Activated naive CD8-positive, alpha-beta T cell treated with anti-CD3 and anti-CD28 coated beads, Interleukin-2, amount 50 U/mL, for 24 hours (primary cell): ENCODE measurements at regions not wholly inside any gene's neighbourhood (a gene's known extent, or its start where the extent isn't known, plus 50 kb on each side); places are given as distances from the start of the nearest gene placed in this dataset.
"Not testable (repeated sequence)": the region's sequence is repeated elsewhere in the genome, so short reads cannot be mapped to it uniquely, and the experiment has no call there.

ENCODE experiments used
- ATAC-seq: fragments of 150-1000 bp; cut with Tn5 transposase; one replicate; pipeline ENCODE4 v1.10.0; 2021
- DNase-seq: peaks from one replicate; pipeline ENCODE4 v3.0.0; 2021
- H3K27ac Mint-ChIP-seq: one replicate; pipeline ENCODE4 v1.8.0; 2021; ENCODE audit warnings: mild to moderate bottlenecking, mixed read lengths
- H3K27me3 Mint-ChIP-seq: one replicate; pipeline ENCODE4 v1.8.0; 2021; ENCODE audit warnings: mixed read lengths
- H3K36me3 Mint-ChIP-seq: one replicate; pipeline ENCODE4 v1.8.0; 2021; ENCODE audit warnings: low read depth, mixed read lengths
- H3K4me1 Mint-ChIP-seq: one replicate; pipeline ENCODE4 v1.8.0; 2021; ENCODE audit warnings: mixed read lengths
- H3K4me3 Mint-ChIP-seq: one replicate; pipeline ENCODE4 v1.8.0; 2021; ENCODE audit warnings: mild to moderate bottlenecking, moderate library complexity, mixed read lengths
- H3K9me3 Mint-ChIP-seq: one replicate; pipeline ENCODE4 v1.8.0; 2021; ENCODE audit warnings: mixed read lengths

GRCh38 chrX:9357518-9358114, 107.2 kb upstream of the TBL1X start:
- no peaks in the 10 kb centered on the region for H3K36me3 Mint-ChIP-seq
- no peak overlapping the region for H3K4me3 Mint-ChIP-seq
- H3K9me3 Mint-ChIP-seq, result peaks cover 6% of the 10 kb centered on the region
- DNase-seq (no peak), ATAC-seq (no peak)
- peaks cover 2% of the 10 kb centered on the region for H3K27me3 Mint-ChIP-seq
- no peak overlapping the region for H3K27ac Mint-ChIP-seq
- peaks cover 21% of the 10 kb centered on the region for H3K4me1 Mint-ChIP-seq

GRCh38 chrX:9362363-9362928, 102.4 kb upstream of the TBL1X start:
- ATAC-seq (no peak), DNase-seq (no peak)
- Mint-ChIP-seq H3K9me3 (no peaks in the 10 kb centered on the region), H3K27me3 (no peaks in the 10 kb centered on the region), H3K36me3 (no peaks in the 10 kb centered on the region), H3K4me1 (no peaks in the 10 kb centered on the region), H3K4me3 (no peak overlapping the region), H3K27ac (no peak overlapping the region)

DNA sequence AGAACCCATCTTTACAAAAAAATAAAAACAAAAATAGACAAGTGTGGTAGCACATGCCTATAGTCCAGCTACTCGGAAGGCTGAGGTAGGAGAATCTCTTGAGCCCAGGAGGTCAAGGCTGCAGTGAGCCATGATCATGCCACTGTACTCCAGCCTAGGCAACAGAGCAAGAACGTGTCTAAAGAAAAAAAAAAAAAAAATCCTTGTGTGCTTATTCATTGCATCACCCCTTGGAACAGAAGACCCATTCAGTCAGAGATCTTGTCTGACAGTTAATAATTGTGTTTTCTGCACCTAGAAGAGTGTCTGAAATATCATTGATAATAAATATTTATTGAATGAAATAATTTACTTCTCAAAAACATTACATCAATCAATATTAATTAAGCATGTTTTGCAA, 97.4 kb upstream of the TBL1X start:
- no peak for DNase-seq
- H3K27ac Mint-ChIP-seq, result no peak overlapping the region

GRCh38 chrX:9368262-9368661, 96.6 kb upstream of the TBL1X start:
- no peak overlapping the region for H3K4me3 Mint-ChIP-seq
- no peaks in the 10 kb centered on the region for H3K9me3 Mint-ChIP-seq
- H3K27me3 Mint-ChIP-seq, result no peaks in the 10 kb centered on the region
- DNase-seq, result no peak
- ATAC-seq, result no peak
- no peaks in the 10 kb centered on the region for H3K36me3 Mint-ChIP-seq
- H3K4me1 Mint-ChIP-seq, result peaks cover 16% of the 10 kb centered on the region
- no peak overlapping the region for H3K27ac Mint-ChIP-seq

More for the DNA sequence above, 97.4 kb upstream of the TBL1X start:
- no peak for ATAC-seq
- Mint-ChIP-seq H3K4me1 (peaks cover 16% of the 10 kb centered on the region), H3K36me3 (no peaks in the 10 kb centered on the region), H3K27me3 (no peaks in the 10 kb centered on the region), H3K4me3 (no peak overlapping the region), H3K9me3 (no peaks in the 10 kb centered on the region)

DNA sequence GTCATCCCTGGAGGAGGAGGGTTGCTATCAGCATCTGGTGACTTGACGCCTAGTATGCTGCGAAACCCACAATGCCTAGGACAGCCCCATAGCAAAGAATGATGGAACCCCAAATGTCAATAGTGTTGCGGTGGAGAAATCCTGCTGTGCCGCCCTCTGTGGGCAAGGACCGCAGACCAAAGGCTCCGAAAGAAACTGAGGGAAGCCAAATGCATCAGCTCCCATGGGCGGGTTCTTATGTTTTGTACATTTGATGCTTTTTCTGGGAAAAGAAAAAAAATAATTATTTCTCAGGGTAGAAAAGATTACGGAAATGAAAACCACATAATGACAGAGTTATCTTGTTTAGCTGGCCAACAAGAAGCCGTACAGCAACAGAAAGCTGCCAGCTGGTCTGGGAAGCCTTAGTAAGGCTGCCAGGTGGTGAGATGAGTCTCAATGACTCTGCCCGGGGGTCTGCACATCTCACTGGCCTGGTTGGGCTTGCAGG, 95.0 kb upstream of the TBL1X start:
- no peaks in the 10 kb centered on the region for H3K27me3 Mint-ChIP-seq
- DNase-seq, result peak; percentile 27
- no peak overlapping the region for H3K4me3 Mint-ChIP-seq
- H3K36me3 Mint-ChIP-seq, result no peaks in the 10 kb centered on the region
- H3K9me3 Mint-ChIP-seq, result no peaks in the 10 kb centered on the region
- H3K27ac Mint-ChIP-seq, result no peak overlapping the region
- peak; percentile 91 for ATAC-seq
- peaks cover 16% of the 10 kb centered on the region for H3K4me1 Mint-ChIP-seq

- H3K27me3 Mint-ChIP-seq, result no peaks in the 10 kb centered on the region
- no peak for DNase-seq
- no peaks in the 10 kb centered on the region for H3K9me3 Mint-ChIP-seq
- ATAC-seq, result no peak
- H3K4me3 Mint-ChIP-seq, result no peak overlapping the region
- H3K36me3 Mint-ChIP-seq, result no peaks in the 10 kb centered on the region
- H3K27ac Mint-ChIP-seq, result no peak overlapping the region
- peaks cover 16% of the 10 kb centered on the region for H3K4me1 Mint-ChIP-seq
These were observed 94.0 kb upstream of the TBL1X start for GRCh38 chrX:9370893-9371292.

- Mint-ChIP-seq H3K4me3 (no peak overlapping the region), H3K27ac (no peak overlapping the region), H3K36me3 (no peaks in the 10 kb centered on the region), H3K9me3 (no peaks in the 10 kb centered on the region), H3K4me1 (peaks cover 16% of the 10 kb centered on the region), H3K27me3 (no peaks in the 10 kb centered on the region)
- no peak for DNase-seq
- ATAC-seq, result no peak
These were observed 92.0 kb upstream of the TBL1X start for GRCh38 chrX:9372866-9373265.

DNA sequence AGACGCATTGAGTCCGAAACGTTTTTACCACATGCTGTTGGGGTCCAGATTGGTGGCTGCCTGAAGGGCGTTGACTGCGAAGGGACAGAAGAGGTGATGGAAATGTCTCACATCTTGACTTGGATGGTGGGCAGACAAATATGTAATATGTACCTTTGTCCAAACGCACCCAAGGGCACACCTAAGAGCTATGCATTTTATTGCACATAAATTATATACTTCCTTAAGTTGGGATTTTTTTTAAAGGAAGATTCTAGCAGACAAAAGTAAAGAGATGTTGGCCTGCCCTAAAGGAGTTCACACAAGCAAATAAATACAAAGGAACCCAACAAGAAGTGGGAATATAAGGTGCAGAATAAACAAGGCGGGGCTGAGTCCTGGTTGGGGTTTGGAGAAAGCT, 91.1 kb upstream of the TBL1X start:
- no peak overlapping the region for H3K4me3 Mint-ChIP-seq
- no peaks in the 10 kb centered on the region for H3K9me3 Mint-ChIP-seq
- no peaks in the 10 kb centered on the region for H3K27me3 Mint-ChIP-seq
- DNase-seq (no peak), ATAC-seq (no peak)
- H3K4me1 Mint-ChIP-seq, result peaks cover 16% of the 10 kb centered on the region
- no peaks in the 10 kb centered on the region for H3K36me3 Mint-ChIP-seq
- no peak overlapping the region for H3K27ac Mint-ChIP-seq

GRCh38 chrX:9374555-9374954, 90.3 kb upstream of the TBL1X start:
- ATAC-seq, result no peak
- no peak for DNase-seq
- Mint-ChIP-seq H3K4me3 (no peak overlapping the region), H3K9me3 (no peaks in the 10 kb centered on the region), H3K36me3 (no peaks in the 10 kb centered on the region), H3K27ac (no peak overlapping the region), H3K4me1 (peaks cover 14% of the 10 kb centered on the region), H3K27me3 (no peaks in the 10 kb centered on the region)

DNA sequence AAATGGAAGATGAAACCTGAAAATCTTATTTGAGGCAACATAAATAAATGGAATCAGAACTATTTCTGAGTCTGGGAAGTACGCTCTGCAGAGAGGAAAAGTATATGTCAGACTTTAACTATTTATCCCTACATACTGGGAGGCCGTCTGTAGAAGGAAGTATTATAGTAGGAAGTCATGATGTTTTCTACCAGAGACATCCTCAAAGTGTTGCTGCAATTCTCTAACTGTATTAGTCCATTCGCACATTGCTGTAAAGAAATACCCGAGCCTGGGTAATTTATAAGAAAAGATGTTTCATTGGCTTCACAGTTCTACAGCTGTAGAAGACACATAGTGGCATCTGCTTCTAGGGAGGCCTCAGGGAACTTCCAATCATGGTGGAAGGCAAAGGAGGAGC, 88.7 kb upstream of the TBL1X start:
- H3K36me3 Mint-ChIP-seq, result no peaks in the 10 kb centered on the region
- no peak overlapping the region for H3K4me3 Mint-ChIP-seq
- H3K27me3 Mint-ChIP-seq, result no peaks in the 10 kb centered on the region
- DNase-seq, result no peak
- no peaks in the 10 kb centered on the region for H3K4me1 Mint-ChIP-seq
- ATAC-seq, result no peak
- no peak overlapping the region for H3K27ac Mint-ChIP-seq
- no peaks in the 10 kb centered on the region for H3K9me3 Mint-ChIP-seq

DNA sequence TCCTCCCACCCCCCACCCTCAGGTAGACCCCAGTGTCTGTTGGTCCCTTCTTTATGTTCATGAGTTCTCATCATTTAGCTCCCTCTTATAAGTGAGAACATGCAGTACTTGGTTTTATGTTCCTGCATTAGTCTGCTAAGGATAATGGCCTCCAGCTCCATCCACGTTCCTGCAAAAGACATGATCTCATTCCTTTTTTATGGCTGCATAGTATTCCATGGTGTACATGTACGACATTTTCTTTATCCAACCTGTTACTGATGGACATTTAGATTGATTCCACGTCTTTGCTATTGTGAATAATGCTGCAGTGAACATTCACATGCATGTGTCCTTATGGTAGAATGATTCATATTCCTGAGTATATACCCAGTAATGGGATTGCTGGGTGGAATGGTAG, 87.6 kb upstream of the TBL1X start:
- H3K4me1 Mint-ChIP-seq, H3K27ac Mint-ChIP-seq, H3K9me3 Mint-ChIP-seq, H3K36me3 Mint-ChIP-seq, ATAC-seq, H3K4me3 Mint-ChIP-seq, H3K27me3 Mint-ChIP-seq, DNase-seq: not testable (repeated sequence)

DNA sequence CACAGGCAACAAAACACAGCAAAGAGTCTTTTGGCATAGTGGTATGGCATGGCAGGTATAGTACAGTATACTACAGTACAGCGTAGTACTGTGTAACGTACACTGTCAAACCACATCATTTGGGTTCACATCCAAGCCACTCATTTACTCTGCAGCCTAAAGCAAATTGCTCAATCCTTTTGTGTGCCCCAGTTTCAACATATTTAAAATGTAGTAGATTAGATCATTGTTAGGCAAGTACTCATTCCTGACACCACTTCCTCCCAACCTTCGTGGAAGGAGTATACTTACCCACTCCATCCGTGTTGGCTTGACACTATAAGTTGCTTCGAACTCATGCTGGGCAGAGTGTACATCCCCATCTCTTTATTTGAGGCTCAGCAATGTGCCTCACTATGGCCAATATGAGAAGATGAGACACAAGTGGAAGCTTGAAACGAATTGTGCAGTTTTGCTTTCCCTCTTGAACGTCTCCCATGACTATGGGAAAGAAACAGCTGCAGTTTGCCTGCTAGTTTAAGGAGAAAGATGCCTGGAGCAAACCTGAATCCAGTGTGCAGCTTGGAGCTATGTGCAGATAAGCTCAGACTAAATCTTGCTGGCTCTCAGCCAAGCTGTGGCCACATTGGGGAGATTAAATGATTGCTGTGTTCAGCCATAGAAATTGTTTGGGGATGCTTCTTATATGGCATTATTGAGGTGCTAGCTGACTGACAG, 85.7 kb upstream of the TBL1X start:
- no peaks in the 10 kb centered on the region for H3K27me3 Mint-ChIP-seq
- H3K36me3 Mint-ChIP-seq, result no peaks in the 10 kb centered on the region
- no peaks in the 10 kb centered on the region for H3K9me3 Mint-ChIP-seq
- DNase-seq, result no peak
- no peak for ATAC-seq
- H3K4me1 Mint-ChIP-seq, result no peaks in the 10 kb centered on the region
- H3K4me3 Mint-ChIP-seq, result no peak overlapping the region
- no peak overlapping the region for H3K27ac Mint-ChIP-seq

DNA sequence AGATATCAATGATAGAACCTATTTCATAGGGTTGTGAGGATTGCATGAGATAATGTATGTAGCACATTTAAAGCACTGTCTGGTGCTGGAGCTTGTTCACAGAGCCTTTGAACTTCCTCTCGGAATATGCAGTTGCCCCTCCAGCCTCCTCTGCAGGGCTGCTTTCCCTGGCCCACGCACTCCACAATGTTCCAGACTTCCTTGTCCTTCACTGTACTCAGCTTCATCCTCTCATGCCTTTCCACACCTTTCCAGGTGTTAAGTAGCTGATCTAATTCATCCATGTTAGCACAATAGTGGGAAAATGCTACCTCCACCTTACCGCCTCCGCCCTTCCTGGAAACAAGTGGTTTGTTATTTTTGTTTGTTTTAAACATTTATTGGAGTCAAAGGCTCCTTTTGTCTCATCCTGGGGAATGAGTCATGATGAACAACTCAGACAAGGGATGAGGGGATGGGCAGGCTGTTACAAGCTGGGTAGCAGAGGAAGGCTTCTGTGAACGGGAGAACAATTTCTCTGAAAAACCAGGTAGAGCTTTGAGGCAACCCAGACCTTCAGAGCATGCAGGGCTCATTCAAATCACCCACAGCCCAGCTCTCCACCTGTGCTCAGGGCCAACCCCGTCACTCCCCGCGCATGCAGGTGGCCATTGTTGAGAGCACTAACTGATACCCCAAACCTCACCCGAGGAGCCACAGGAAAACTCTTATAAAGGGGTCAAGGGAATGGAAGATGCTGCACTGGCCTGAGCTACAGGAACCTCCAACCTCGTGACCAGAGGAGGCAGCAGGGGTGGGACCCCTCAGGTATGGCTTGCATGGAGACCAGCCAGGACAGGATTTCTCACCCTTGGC, 84.9 kb upstream of the TBL1X start:
- Mint-ChIP-seq H3K27ac (no peak overlapping the region), H3K36me3 (no peaks in the 10 kb centered on the region), H3K4me3 (no peak overlapping the region), H3K9me3 (no peaks in the 10 kb centered on the region), H3K27me3 (no peaks in the 10 kb centered on the region), H3K4me1 (no peaks in the 10 kb centered on the region)
- no peak for DNase-seq
- ATAC-seq, result no peak

DNA sequence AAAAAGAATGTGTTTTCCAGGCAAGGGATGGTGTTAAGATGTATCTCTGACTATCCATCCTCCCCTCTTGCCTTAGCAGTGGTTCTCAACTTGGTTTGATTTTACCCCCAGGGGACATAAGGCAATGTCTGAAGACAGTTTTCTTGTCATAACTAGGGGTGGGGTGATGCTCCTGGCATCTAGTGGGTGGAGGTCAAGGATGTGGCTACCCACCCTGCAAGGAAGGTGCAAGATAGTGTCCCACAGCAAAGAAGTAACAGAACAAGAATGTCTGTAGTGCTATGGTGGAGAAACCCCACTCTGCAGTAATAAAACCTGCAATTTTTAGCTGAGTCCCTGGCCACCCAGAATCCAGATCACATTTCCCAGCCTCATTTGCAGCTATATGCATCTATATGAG, 81.2 kb upstream of the TBL1X start:
- H3K9me3 Mint-ChIP-seq, result no peaks in the 10 kb centered on the region
- H3K36me3 Mint-ChIP-seq, result no peaks in the 10 kb centered on the region
- H3K27me3 Mint-ChIP-seq, result no peaks in the 10 kb centered on the region
- no peak for DNase-seq
- no peak for ATAC-seq
- H3K4me3 Mint-ChIP-seq, result no peak overlapping the region
- H3K4me1 Mint-ChIP-seq, result no peaks in the 10 kb centered on the region
- no peak overlapping the region for H3K27ac Mint-ChIP-seq

DNA sequence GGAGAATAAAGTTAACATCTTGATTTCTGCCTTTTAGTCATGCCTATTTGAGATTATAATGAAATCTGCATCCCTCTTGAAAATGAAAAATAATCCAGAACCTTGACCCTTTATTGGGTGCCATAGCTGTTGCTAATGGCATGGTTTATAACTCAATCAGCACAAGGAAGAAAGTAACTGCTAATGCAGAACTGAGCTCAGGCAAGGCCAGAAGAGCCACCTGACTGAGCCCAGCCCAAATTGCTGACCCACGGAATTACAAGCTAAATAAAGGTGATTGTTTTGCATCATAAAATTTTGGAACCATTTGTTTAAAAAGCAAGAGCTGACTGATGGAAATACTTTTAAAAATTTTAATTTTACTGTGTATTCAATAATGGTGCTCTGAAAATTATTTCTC, 76.4 kb upstream of the TBL1X start:
- H3K9me3 Mint-ChIP-seq, result no peaks in the 10 kb centered on the region
- H3K36me3 Mint-ChIP-seq, result no peaks in the 10 kb centered on the region
- H3K4me3 Mint-ChIP-seq, result no peak overlapping the region
- no peaks in the 10 kb centered on the region for H3K27me3 Mint-ChIP-seq
- no peaks in the 10 kb centered on the region for H3K4me1 Mint-ChIP-seq
- no peak for DNase-seq
- ATAC-seq, result no peak
- no peak overlapping the region for H3K27ac Mint-ChIP-seq
